ENCODE measurements at regions not wholly inside any gene's neighbourhood (a gene's known extent, or its start where the extent isn't known, plus 50 kb on each side); places are given as distances from the start of the nearest gene placed in this dataset.
"Not testable (repeated sequence)": the region's sequence is repeated elsewhere in the genome, so short reads cannot be mapped to it uniquely, and the experiment has no call there.

DNA sequence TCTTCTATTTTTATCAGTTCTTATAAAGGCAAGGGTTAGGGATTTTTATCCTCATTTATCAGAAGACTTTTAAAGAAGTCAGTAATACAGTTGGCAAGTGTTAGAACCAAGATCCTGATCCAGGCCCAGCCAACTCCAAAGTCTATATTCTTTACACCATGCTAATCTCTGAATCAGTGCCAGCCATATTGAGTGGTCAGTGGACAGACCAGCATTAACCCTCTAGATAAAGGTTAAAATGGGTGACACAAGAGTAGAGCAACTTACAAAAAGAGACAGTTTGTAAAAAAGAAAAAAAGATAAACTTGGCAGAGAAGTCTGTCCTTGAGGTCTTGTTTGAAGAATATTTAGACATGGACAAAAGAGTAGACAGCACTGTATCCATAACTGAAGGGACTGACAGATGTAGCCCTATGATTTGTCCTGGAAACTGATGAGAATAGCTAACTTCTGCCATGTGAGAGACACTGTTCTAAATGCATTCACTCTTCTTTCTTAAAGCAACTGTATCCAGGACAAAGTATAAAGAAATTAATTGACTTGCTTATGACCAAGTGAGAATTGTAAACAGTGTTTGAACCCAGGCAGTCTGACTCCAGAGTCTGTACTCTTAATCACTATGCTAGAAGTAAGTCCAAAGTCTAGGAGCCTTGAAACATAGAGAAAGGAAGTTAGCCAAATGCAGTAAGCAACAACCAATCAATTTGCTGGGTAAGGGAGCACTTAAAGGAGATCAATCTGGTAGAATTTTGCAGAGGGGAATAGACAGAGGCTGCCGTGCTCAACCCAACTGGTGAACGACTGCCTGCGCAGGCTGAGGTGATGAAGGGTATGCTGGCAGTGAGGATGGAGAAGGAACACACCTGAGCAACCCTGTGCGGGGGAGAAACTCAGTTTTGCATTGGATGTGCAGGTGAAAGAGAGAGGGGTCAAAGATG lies 103.7 kb downstream of the TTC6 start:
- H3K9me3 Mint-ChIP-seq: peaks cover 8% of the 10 kb centered on the region
- no peak overlapping the region for H3K27ac Mint-ChIP-seq
- no peaks in the 10 kb centered on the region for H3K36me3 Mint-ChIP-seq (ENCODE audit: low read depth)
- H3K4me1 Mint-ChIP-seq (ENCODE audit: low read depth): no peaks in the 10 kb centered on the region
- H3K4me3 Mint-ChIP-seq: no peak overlapping the region
- no peaks in the 10 kb centered on the region for H3K27me3 Mint-ChIP-seq

- Mint-ChIP-seq H3K9me3 (no peaks in the 10 kb centered on the region), H3K4me3 (no peak overlapping the region), H3K4me1 (ENCODE audit: low read depth) (no peaks in the 10 kb centered on the region), H3K27ac (no peak overlapping the region), H3K27me3 (no peaks in the 10 kb centered on the region), H3K36me3 (ENCODE audit: low read depth) (no peaks in the 10 kb centered on the region)
These were observed 112.3 kb downstream of the TTC6 start for GRCh38 chr14:37707716-37708115.

- H3K36me3 Mint-ChIP-seq (ENCODE audit: low read depth): no peaks in the 10 kb centered on the region
- H3K4me3 Mint-ChIP-seq: no peak overlapping the region
- no peaks in the 10 kb centered on the region for H3K4me1 Mint-ChIP-seq (ENCODE audit: low read depth)
- H3K27ac Mint-ChIP-seq: no peak overlapping the region
- H3K9me3 Mint-ChIP-seq: no peaks in the 10 kb centered on the region
- no peaks in the 10 kb centered on the region for H3K27me3 Mint-ChIP-seq
These were observed 113.1 kb downstream of the TTC6 start for GRCh38 chr14:37708481-37708880.

DNA sequence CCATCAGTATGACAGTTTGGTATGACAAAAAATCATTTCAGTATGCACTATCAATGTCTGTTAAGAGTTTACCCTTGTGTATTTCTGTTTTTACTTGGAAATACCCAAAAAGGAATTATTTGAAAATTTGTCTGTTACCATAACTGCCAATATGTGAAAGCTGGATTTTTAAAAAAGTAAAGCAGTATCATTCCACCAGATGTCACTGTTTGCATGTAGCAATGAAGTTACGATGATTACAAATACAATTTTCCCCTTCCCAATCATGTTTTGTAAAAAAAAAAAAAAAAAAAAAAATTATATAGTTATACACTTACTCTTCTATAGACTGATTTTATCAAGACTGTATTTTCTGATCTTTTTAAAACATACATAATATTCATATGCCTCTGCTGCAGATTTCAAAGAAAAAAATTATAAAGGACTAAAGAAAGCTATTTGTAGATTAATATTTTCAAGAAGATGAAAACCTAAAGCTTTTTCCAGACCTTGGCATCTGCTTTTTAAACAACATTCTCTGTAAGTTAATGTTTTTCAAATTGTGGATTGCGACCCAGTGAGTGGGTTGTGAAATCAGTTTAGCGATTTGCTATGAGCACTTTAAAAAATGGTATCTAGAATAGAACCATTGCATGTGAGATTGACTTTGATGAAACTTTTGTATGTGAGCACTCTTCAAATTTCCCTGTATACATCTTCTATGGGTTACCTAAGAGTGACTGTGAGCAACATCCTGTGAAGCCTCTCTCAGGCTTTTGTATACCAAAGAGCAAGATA lies 114.2 kb downstream of the TTC6 start:
- H3K27me3 Mint-ChIP-seq: no peaks in the 10 kb centered on the region
- H3K9me3 Mint-ChIP-seq: peaks cover 3% of the 10 kb centered on the region
- no peaks in the 10 kb centered on the region for H3K36me3 Mint-ChIP-seq (ENCODE audit: low read depth)
- no peaks in the 10 kb centered on the region for H3K4me1 Mint-ChIP-seq (ENCODE audit: low read depth)
- no peak overlapping the region for H3K27ac Mint-ChIP-seq
- no peak overlapping the region for H3K4me3 Mint-ChIP-seq

DNA sequence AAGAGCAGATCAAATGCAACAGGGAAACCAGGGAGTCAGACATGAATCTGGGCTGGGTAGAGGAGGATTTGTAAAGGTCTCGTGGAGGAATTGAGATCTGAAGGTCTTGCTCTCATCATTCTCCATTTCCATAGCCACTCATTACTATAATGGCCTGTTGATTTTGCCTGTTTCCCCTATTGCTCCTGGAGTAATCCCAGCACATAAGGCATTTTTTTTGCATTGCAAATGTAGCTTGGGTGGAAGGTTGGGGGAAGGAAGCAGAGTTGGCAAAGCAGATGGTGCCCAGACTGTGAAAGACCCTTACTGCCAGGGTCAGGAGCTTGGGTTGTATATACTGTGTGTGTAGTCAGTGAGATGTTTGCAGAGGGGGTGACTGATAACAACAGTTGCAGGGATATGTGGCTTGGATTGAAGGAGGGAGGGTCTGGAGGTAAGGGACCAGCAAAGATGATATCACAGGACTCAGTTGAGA lies 116.0 kb downstream of the TTC6 start:
- Mint-ChIP-seq H3K27ac (no peak overlapping the region), H3K36me3 (ENCODE audit: low read depth) (no peaks in the 10 kb centered on the region), H3K4me1 (ENCODE audit: low read depth) (no peaks in the 10 kb centered on the region), H3K4me3 (no peak overlapping the region), H3K27me3 (no peaks in the 10 kb centered on the region), H3K9me3 (peaks cover 3% of the 10 kb centered on the region)

DNA sequence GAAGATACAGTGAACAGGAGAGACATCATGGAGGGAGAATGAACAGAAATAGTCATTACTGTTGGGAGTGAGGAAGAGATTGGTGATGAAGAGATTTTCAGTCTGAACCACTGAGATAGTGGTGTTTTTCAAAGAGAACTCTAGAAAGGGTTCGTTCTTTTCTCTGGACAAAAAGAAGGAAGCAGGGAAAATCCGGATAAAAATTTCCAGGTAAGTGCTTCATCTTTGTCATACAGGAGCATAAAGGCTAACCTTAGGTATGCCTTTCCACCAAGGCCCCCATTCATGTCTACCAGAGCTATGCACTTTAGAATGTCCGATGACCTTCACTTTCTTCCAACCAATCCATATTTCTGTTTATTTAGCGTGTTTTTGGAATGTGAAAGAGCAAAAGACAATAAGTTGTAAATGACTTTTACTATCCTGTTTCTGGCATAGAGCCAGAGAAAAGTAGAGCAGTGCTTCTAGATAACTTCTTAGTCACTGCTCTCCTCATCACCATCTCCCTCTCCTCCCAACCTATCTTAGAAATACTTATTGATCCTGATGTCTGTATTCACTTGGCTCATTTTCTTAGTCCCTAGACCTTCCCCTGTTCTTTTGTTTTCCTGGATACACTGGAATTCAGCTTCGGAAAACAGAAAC lies 116.5 kb downstream of the TTC6 start:
- no peaks in the 10 kb centered on the region for H3K36me3 Mint-ChIP-seq (ENCODE audit: low read depth)
- no peaks in the 10 kb centered on the region for H3K4me1 Mint-ChIP-seq (ENCODE audit: low read depth)
- peaks cover 3% of the 10 kb centered on the region for H3K9me3 Mint-ChIP-seq
- H3K4me3 Mint-ChIP-seq: no peak overlapping the region
- no peaks in the 10 kb centered on the region for H3K27me3 Mint-ChIP-seq
- no peak overlapping the region for H3K27ac Mint-ChIP-seq

DNA sequence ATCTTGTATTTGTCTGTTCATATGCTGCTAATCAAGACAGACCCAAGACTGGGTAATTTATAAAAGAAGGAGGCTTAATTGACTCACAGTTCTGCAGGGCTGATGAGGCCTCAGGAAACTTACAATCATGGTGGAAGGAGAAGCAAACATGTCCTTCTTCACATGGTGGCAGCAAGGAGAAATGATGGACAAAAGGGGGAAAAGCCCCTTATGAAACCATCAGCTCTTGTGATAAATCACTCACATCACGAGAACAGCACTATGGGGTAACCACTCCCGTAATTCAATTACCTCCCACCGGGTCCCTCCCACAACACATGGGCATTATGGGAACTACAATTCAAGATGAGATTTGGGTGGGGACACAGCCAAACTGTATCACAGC lies 117.0 kb downstream of the TTC6 start:
- not testable (repeated sequence) for H3K27ac Mint-ChIP-seq; H3K4me1 Mint-ChIP-seq (ENCODE audit: low read depth); H3K27me3 Mint-ChIP-seq; H3K4me3 Mint-ChIP-seq; H3K36me3 Mint-ChIP-seq (ENCODE audit: low read depth); H3K9me3 Mint-ChIP-seq

DNA sequence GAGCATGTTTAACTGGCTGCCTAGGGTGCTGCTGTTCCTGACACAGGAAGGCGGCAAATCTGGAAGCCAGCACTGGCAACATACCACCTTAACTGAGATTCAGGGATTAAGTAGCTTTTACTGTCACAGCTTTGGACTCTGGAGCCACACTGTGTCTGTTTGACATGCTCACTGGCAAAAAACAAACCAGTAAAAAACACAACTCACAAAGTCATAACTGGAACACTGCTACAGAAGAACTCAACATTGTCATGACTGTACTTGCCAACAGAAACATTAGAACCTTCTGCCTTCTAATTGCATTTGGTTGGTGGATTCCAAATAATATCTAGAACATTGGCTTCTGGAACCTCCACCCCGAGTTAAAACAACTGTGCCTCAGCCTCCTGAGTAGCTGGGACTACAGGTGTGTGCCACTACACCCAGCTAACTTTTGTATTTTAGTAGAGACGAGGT lies 117.6 kb downstream of the TTC6 start:
- peaks cover 3% of the 10 kb centered on the region for H3K9me3 Mint-ChIP-seq
- no peaks in the 10 kb centered on the region for H3K4me1 Mint-ChIP-seq (ENCODE audit: low read depth)
- H3K36me3 Mint-ChIP-seq (ENCODE audit: low read depth): no peaks in the 10 kb centered on the region

GRCh38 chr14:37720131-37720530 lies 124.7 kb downstream of the TTC6 start:
- H3K36me3 Mint-ChIP-seq (ENCODE audit: low read depth): no peaks in the 10 kb centered on the region
- H3K9me3 Mint-ChIP-seq: peaks cover 4% of the 10 kb centered on the region
- H3K27me3 Mint-ChIP-seq: no peaks in the 10 kb centered on the region
- H3K27ac Mint-ChIP-seq: no peak overlapping the region
- no peak overlapping the region for H3K4me3 Mint-ChIP-seq
- H3K4me1 Mint-ChIP-seq (ENCODE audit: low read depth): no peaks in the 10 kb centered on the region

More for the DNA sequence above, 117.6 kb downstream of the TTC6 start:
- H3K27ac Mint-ChIP-seq: no peak overlapping the region
- no peaks in the 10 kb centered on the region for H3K27me3 Mint-ChIP-seq
- no peak overlapping the region for H3K4me3 Mint-ChIP-seq

DNA sequence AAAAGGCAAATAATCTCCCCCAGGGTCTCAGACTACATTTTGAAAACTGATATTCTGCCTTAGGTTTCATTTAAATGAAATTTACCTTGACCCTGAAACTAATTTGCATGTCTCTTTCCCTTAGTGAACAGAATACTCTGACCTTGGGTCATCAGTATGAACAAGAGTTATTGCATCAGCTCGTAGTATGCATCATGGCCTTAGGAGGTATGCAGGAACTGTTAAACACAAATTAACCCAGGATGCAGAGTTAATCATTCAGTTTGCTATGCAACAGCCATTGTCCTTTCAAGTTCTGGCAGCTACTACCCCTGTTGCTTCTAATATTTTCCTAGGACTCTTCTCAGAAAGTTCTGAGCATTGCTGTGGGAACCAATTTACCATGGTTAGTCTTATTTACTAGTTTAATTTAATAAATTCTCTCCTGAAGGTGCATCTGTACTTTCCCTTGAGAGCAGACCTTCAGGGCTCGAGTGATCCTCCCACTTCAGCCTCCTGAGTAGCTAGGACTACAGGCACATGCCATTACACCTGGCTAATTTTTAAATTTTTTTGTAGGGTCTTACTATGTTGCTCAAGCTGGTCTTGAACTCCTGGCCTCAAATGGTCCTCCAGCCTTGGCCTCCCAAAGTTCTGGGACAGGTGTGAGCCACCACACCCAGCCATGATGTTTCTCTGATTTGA lies 126.7 kb downstream of the TTC6 start:
- Mint-ChIP-seq H3K27me3 (no peaks in the 10 kb centered on the region), H3K36me3 (ENCODE audit: low read depth) (no peaks in the 10 kb centered on the region), H3K9me3 (peaks cover 4% of the 10 kb centered on the region), H3K27ac (no peak overlapping the region), H3K4me3 (no peak overlapping the region), H3K4me1 (ENCODE audit: low read depth) (no peaks in the 10 kb centered on the region)

GRCh38 chr14:37723515-37723914 lies 128.1 kb downstream of the TTC6 start:
- H3K4me1 Mint-ChIP-seq (ENCODE audit: low read depth): no peaks in the 10 kb centered on the region
- peaks cover 4% of the 10 kb centered on the region for H3K9me3 Mint-ChIP-seq
- H3K4me3 Mint-ChIP-seq: no peak overlapping the region
- H3K27ac Mint-ChIP-seq: no peak overlapping the region
- no peaks in the 10 kb centered on the region for H3K36me3 Mint-ChIP-seq (ENCODE audit: low read depth)
- H3K27me3 Mint-ChIP-seq: no peaks in the 10 kb centered on the region

DNA sequence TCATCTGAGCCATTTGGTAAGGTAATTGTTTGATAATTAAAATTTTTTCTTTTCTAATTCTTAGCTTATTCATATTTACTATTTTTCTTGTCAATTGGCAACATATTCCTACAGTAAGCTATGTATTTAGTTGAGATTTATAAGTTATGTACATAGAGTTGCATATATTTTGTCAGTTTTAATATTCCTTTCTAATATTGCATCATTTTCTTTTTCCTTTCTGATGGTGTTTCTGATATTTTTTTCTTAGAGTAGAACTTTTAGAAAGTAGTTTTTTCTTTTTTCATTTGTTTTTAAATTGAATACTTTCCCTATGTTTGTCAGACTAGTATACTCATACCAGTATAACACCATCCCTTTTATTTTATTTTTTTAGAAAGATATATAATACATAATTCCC lies 131.3 kb downstream of the TTC6 start:
- H3K27me3 Mint-ChIP-seq: no peaks in the 10 kb centered on the region
- H3K4me1 Mint-ChIP-seq (ENCODE audit: low read depth): no peaks in the 10 kb centered on the region
- no peak overlapping the region for H3K4me3 Mint-ChIP-seq
- H3K9me3 Mint-ChIP-seq: no peaks in the 10 kb centered on the region
- no peaks in the 10 kb centered on the region for H3K36me3 Mint-ChIP-seq (ENCODE audit: low read depth)
- H3K27ac Mint-ChIP-seq: no peak overlapping the region

DNA sequence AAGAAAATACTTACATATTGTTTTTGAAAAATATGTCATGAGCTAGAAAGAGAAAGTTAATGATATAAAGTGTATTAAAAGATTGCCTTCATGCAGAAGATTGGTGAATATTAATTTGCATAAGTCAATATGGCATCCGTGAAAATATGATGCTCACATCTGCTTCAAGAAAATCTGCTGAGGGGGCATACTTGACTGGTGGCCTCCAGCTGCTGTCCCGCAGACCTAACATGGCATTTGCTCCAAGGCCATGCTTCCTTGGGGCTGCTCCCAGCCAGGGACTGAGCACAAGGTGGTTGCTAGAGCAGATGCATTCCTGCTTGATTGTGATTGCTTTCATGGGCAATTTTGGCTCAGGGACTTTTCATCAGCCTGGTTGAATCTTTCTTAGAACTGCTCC lies 133.8 kb downstream of the TTC6 start:
- no peaks in the 10 kb centered on the region for H3K9me3 Mint-ChIP-seq
- no peaks in the 10 kb centered on the region for H3K4me1 Mint-ChIP-seq (ENCODE audit: low read depth)
- no peaks in the 10 kb centered on the region for H3K36me3 Mint-ChIP-seq (ENCODE audit: low read depth)
- H3K27me3 Mint-ChIP-seq: no peaks in the 10 kb centered on the region
- H3K27ac Mint-ChIP-seq: no peak overlapping the region
- H3K4me3 Mint-ChIP-seq: no peak overlapping the region

DNA sequence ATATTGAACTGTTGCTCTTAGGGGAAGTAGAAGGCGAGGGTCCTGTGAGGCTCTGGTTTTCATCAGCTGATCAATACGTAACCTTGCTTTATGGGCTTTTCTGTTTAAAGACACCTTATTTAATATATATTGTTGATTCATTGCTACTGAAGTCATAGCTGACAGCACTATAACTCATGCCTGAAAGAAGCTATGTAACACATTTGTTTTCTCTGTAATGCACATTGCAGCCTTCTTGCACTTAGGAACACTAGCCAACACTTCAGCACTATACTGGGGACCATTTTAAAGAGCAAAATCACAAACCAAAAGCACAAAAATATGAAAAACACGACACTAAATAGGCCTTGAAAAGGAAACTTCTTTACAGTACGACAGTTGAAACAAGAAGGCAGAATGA lies 135.7 kb downstream of the TTC6 start:
- no peaks in the 10 kb centered on the region for H3K9me3 Mint-ChIP-seq
- H3K27me3 Mint-ChIP-seq: no peaks in the 10 kb centered on the region
- no peaks in the 10 kb centered on the region for H3K36me3 Mint-ChIP-seq (ENCODE audit: low read depth)
- H3K27ac Mint-ChIP-seq: no peak overlapping the region
- H3K4me1 Mint-ChIP-seq (ENCODE audit: low read depth): no peaks in the 10 kb centered on the region
- no peak overlapping the region for H3K4me3 Mint-ChIP-seq
